Esophagus muscularis mucosa (tissue), 3 donors: ENCODE measurements at regions not wholly inside any gene's neighbourhood (a gene's known extent, or its start where the extent isn't known, plus 50 kb on each side); places are given as distances from the start of the nearest gene placed in this dataset.

Experiments used
- CTCF ChIP-seq, 3 experiments: fragments of 200-600 bp in 2 of 3; fragments of 450-650 bp in 1 of 3; sonication (generic) in 2 of 3; IDR thresholded peaks; one replicate each; pipeline ENCODE4 v1.5.1; 2017 to 2019; ENCODE audit warnings: antibody characterized with exemption in 3 of 3, mild to moderate bottlenecking in 2 of 3, moderate library complexity in 1 of 3
- POLR2A ChIP-seq: fragments of 450-650 bp; IDR thresholded peaks from one replicate; pipeline ENCODE4 v1.6.1; 2017; ENCODE audit warnings: antibody characterized with exemption, moderate library complexity, mild to moderate bottlenecking, low read depth

GRCh38 chr17:26818736-26819135, 475.2 kb upstream of the WSB1 start:
- TF ChIP-seq POLR2A (no peak), CTCF (IDR thresholded peaks at IDR 0.05) (no peak)
